ENCODE measurements at regions not wholly inside any gene's neighbourhood (a gene's known extent, or its start where the extent isn't known, plus 50 kb on each side); places are given as distances from the start of the nearest gene placed in this dataset.

GRCh38 chr3:191005790-191006189, 143.3 kb upstream of the GMNC start:
- TF ChIP-seq, protein P1, sequence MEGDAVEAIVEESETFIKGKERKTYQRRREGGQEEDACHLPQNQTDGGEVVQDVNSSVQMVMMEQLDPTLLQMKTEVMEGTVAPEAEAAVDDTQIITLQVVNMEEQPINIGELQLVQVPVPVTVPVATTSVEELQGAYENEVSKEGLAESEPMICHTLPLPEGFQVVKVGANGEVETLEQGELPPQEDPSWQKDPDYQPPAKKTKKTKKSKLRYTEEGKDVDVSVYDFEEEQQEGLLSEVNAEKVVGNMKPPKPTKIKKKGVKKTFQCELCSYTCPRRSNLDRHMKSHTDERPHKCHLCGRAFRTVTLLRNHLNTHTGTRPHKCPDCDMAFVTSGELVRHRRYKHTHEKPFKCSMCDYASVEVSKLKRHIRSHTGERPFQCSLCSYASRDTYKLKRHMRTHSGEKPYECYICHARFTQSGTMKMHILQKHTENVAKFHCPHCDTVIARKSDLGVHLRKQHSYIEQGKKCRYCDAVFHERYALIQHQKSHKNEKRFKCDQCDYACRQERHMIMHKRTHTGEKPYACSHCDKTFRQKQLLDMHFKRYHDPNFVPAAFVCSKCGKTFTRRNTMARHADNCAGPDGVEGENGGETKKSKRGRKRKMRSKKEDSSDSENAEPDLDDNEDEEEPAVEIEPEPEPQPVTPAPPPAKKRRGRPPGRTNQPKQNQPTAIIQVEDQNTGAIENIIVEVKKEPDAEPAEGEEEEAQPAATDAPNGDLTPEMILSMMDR (IDR thresholded peaks at IDR 0.05): no peak
- TF ChIP-seq POLR2A (IDR thresholded peaks at IDR 0.05): no peak

Data from Peyer's patch (tissue), 4 donors.